GM19351 (cell line): ENCODE measurements at regions not wholly inside any gene's neighbourhood (a gene's known extent, or its start where the extent isn't known, plus 50 kb on each side); places are given as distances from the start of the nearest gene placed in this dataset.

Experiments
- ATAC-seq: cut with Tn5 transposase; IDR thresholded peaks from one replicate; pipeline ENCODE4 v1.9.1; 2021; ENCODE audit warnings: mild to moderate bottlenecking, moderate library complexity; ENCODE audit not compliant: unreplicated experiment

GRCh38 chr11:112730591-112730990 lies 230.6 kb upstream of the NCAM1 start:
- ATAC-seq: no peak

- no peak for ATAC-seq
Observed at GRCh38 chr11:112731538-112731937, 229.7 kb upstream of the NCAM1 start.

- ATAC-seq: no peak
Observed at GRCh38 chr11:112732031-112732430, 229.2 kb upstream of the NCAM1 start.

GRCh38 chr11:112734207-112734606 lies 227.0 kb upstream of the NCAM1 start:
- ATAC-seq: no peak

- ATAC-seq: peak; percentile 62
Observed at GRCh38 chr11:112735470-112735869, 225.8 kb upstream of the NCAM1 start.

GRCh38 chr11:112744041-112744440 lies 217.2 kb upstream of the NCAM1 start:
- no peak for ATAC-seq

- ATAC-seq: no peak
Observed at GRCh38 chr11:112745973-112746372, 215.2 kb upstream of the NCAM1 start.

- no peak for ATAC-seq
Observed at GRCh38 chr11:112748252-112748651, 213.0 kb upstream of the NCAM1 start.

- no peak for ATAC-seq
Observed at GRCh38 chr11:112748713-112749543, 212.3 kb upstream of the NCAM1 start.

GRCh38 chr11:112751329-112751728 lies 209.9 kb upstream of the NCAM1 start:
- no peak for ATAC-seq

GRCh38 chr11:112751772-112752171 lies 209.4 kb upstream of the NCAM1 start:
- no peak for ATAC-seq

- ATAC-seq: no peak
Observed at GRCh38 chr11:112752563-112752962, 208.7 kb upstream of the NCAM1 start.

GRCh38 chr11:112753706-112754105 lies 207.5 kb upstream of the NCAM1 start:
- no peak for ATAC-seq

- no peak for ATAC-seq
Observed at GRCh38 chr11:112759418-112759817, 201.8 kb upstream of the NCAM1 start.

- no peak for ATAC-seq
Observed at GRCh38 chr11:112760396-112761059, 200.7 kb upstream of the NCAM1 start.

- ATAC-seq: peak; percentile 61
Observed at GRCh38 chr11:112761911-112762706, 199.1 kb upstream of the NCAM1 start.

- no peak for ATAC-seq
Observed at GRCh38 chr11:112762707-112763090, 198.5 kb upstream of the NCAM1 start.

- no peak for ATAC-seq
Observed at GRCh38 chr11:112765337-112765736, 195.9 kb upstream of the NCAM1 start.

GRCh38 chr11:112769170-112769569 lies 192.1 kb upstream of the NCAM1 start:
- no peak for ATAC-seq

GRCh38 chr11:112769584-112769983 lies 191.6 kb upstream of the NCAM1 start:
- no peak for ATAC-seq

GRCh38 chr11:112770033-112770432 lies 191.2 kb upstream of the NCAM1 start:
- ATAC-seq: no peak

GRCh38 chr11:112770487-112770886 lies 190.7 kb upstream of the NCAM1 start:
- ATAC-seq: no peak
